NCI-H2107 (cell line): ENCODE measurements at regions not wholly inside any gene's neighbourhood (a gene's known extent, or its start where the extent isn't known, plus 50 kb on each side); places are given as distances from the start of the nearest gene placed in this dataset.

Source experiments
- DNase-seq: peaks from one replicate; lab custom pipeline; 2025; lab: John Stamatoyannopoulos, UW

DNA sequence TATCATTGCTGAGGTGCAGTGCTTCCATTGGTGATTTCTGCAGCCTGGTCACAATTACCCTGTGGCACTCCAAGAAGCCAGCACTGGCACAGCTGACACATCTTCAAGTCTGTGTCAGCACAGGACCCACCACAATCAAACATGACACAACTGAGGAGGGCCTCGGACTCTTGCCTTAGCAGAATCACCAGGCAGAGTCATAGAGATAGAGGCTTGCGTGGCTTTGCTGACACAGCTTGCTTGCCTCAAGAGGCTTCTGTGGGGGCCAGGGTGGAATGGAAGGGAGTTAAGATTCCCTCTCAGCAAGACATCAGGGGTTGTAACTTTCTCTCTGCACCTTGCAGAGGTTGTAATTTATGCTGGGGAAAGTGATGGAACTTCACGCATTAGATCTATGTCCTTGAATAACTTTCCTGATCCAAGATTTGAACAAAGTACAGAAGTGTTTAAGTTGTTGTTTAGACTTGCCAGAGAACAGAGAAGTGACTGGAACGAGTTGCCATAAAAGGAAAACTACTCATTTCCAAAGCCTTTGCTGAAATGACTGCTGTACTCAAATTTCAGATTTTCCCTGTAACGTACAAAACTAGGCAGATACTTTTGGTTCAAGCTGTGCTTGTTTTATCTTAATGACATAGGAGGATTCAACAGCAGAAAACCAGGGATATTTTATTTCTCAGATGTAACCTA lies 170.7 kb downstream of the DIPK2A start:
- no peak for DNase-seq

- no peak for DNase-seq
Observed at GRCh38 chr3:144148356-144148755, 176.7 kb downstream of the DIPK2A start.

GRCh38 chr3:144151983-144152382 lies 180.4 kb downstream of the DIPK2A start:
- DNase-seq, result no peak

DNA sequence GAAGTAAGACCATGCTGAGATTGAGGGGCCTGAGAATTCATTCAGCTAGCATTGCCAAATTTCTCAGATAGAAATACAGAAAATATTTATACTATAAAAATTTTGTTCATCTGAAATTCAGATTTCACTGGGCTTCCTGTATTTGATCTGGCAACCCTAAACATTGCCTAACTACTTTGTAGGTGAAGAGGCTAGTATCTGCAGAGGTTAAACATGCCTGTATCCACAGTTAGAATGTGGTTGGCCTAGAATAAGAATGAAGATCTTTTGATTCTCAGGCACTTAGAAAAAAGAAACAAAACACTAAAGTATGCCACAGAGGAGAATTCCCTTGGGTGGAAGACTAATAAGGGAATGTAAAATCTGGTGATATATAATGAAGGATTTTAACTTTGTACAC lies 189.0 kb downstream of the DIPK2A start:
- DNase-seq, result no peak

DNA sequence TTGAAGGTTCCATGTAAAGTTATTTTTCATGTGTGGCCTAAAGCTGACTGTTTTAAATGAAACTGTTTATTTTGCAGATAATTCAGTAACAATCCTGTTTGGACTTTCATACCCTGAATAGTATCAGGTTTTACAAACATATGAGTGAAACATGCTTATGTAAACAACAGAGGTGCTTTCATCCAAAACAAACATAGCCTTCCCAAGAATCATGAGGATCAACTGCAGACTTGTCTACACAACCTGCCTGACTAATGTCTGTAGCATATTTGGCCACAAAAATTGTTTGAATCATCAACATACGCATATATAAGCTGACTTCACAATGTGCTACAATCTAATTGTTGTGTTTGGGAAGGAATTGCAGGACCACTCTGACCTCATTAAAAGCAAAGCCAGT lies 190.4 kb downstream of the DIPK2A start:
- DNase-seq, result no peak

- no peak for DNase-seq
Observed at GRCh38 chr3:144164352-144164751, 192.7 kb downstream of the DIPK2A start.

GRCh38 chr3:144165482-144165881 lies 193.9 kb downstream of the DIPK2A start:
- DNase-seq, result no peak

GRCh38 chr3:144167634-144168033 lies 196.0 kb downstream of the DIPK2A start:
- no peak for DNase-seq

- DNase-seq, result no peak
Observed at GRCh38 chr3:144173491-144173890, 201.9 kb downstream of the DIPK2A start.

DNA sequence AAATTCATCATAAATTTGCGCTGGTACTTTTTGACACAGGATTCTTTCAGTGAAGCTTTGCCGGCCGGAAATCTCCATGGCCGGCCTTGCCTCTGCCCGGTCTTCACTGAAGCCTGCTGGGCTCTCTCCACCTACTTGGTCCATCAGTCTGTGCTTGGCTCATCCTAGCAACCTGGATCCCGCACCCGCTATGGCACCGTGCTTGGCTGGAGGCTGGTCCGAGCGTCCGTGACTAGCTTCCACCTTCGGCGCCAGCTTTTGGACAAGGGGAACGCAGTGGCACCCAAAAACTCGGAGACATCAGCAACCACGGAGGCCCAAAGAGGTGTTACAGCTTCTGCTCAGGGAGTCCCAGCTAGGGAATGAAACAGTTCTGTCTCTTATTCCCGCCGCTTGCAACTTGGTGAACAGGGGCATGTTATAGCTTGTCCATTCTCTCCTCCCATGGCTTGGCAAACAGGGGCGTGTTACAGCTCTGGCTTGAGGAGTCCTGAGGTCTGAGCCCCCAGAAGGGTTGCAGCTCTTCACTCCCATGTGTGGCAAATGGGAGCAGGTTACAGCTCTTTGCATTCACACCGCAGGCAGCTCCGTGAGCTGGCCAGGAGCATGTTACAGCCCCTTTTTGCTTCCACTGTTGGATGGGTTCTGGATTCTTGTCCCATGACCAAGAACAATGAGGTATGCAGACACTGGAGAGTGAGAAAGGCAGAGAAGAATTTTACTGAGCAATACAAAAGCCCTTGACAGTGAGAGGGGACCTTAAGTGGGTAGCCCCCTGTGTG lies 204.2 kb downstream of the DIPK2A start:
- no peak for DNase-seq

GRCh38 chr3:144177649-144178048 lies 206.0 kb downstream of the DIPK2A start:
- no peak for DNase-seq

DNA sequence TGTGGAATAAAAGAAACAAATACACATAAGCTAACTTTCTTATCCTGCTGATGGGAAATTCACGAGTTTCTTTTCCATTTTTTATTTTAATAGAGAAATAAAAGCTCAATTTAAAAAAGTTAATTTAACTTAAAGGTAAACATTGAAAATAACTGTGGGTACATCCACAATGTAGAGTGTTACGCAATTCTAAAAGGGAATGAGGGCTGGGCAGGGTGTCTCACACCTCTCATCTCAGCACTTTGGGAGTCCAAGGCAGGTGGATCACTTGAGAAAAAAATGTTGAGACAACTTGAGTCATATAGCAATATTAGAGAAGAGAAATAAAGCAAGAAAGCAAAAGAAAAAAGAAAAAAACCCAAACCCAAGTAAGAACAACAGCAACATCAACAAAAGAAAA lies 207.0 kb downstream of the DIPK2A start:
- DNase-seq, result no peak

GRCh38 chr3:144181062-144181461 lies 209.4 kb downstream of the DIPK2A start:
- DNase-seq, result no peak

DNA sequence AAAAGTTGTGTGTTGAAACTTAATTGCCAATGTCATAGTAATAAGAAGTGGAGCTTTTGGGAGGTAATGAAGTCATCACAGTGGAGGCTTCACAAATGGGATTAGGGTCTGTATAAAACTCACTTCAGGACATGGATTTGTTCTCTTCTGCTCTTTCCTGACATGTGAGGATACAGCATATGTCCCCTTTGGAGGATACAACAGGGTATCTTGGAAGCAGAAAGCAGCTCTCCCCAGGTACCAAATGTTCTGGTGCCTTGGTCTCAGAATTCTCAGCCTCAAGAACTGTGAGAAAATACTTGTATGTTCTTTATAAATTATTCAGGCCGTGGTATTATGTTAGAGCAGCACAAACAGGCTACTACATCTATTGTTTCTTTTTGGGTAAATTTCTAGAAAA lies 210.9 kb downstream of the DIPK2A start:
- no peak for DNase-seq

DNA sequence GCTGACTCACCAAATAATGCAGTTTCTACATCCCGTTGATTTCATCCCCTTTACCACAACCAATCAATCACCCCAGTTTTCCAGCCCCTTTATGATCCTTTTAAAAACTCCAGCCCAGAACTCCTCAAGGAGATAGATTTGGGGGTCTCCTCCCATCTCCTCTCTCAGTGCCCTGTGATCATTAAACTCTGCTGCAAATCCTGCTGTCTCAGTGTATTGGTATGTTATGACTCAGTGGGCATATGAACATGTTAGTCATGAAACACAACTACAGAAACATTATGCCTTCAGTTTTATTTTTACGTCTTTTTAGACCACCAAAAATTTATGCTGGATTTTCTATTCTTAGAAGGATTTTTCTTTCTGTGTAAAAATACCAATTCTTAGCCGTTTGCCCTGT lies 213.7 kb downstream of the DIPK2A start:
- DNase-seq, result no peak

GRCh38 chr3:144187531-144188210 lies 216.0 kb downstream of the DIPK2A start:
- DNase-seq, result no peak

DNA sequence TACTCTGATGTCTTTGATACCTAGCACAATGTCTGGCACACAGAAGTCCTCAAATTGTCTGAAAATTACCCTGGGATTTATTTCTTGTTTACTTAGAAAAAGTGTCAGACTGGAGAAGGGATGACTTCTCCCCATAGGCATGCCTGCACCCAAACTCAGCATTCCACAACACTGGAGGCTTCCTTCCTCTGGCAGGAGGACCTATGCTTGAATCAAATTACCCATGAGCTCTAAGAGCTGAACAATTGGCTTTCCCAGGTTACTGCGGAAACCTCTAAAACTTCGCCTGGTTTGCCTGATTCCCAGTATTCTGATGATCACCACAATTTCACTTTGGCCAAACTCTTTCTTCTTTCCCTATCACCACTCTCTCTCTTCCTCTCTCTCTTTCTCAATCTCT lies 217.4 kb downstream of the DIPK2A start:
- no peak for DNase-seq

GRCh38 chr3:144197116-144197515 lies 225.5 kb downstream of the DIPK2A start:
- no peak for DNase-seq

DNA sequence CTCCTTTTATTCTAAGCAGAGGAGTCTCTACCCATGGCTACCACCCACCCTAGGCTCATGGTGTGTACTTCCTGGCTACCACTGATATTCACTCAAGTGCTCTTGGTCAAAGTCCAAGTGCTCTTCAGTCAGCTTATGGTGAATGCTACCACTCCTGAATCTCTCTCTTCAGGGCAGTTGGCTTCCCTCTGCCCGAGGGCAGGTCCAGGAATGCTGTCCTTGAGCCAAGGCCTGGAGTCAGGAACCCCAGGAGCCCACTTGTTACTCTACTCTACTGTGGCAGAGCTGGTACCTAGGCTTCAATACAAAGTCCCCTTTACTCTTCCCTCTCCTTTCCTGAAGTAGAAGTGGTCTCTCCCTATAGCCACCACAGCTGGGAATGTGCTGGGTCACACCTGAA lies 226.0 kb downstream of the DIPK2A start:
- no peak for DNase-seq

DNA sequence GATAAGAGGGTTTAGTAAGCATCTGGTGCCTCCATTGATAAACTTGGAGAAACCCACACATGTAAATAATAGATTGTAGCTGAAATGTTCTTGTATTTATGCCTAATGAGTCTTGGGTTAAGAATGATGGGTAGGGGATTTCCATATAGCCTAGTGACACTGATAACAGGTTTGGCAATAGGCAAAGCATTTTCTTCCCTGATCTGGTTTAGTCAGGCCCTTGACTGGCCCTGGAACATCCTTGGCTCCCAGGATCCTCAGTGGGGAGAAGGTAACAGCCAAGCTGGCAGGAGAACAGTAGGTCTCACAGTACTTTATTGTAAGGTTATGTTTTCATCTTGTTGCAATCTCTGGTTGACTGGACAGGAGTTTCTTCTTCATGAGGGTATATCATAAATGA lies 228.4 kb downstream of the DIPK2A start:
- DNase-seq, result no peak

DNA sequence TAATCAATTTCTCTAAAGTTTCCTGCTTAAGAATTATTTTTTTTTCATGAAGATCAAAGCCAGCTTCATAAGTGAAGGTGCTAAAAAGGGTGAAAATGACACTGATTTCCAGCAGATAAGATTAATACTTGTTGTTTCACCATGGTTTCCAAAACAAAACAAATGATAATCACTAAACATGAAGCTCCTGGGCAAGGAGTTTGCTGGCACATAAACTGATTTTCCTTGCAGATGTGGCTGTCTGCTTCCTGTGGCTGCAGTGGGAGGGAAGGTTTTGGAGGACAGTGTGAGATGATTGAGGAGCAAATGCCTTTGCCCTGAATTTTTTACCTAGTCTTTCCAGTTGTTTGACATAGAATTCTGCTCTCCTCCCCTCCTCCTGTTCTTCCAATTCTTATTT lies 228.8 kb downstream of the DIPK2A start:
- no peak for DNase-seq

- no peak for DNase-seq
Observed at GRCh38 chr3:144221761-144222160, 250.1 kb downstream of the DIPK2A start.

DNA sequence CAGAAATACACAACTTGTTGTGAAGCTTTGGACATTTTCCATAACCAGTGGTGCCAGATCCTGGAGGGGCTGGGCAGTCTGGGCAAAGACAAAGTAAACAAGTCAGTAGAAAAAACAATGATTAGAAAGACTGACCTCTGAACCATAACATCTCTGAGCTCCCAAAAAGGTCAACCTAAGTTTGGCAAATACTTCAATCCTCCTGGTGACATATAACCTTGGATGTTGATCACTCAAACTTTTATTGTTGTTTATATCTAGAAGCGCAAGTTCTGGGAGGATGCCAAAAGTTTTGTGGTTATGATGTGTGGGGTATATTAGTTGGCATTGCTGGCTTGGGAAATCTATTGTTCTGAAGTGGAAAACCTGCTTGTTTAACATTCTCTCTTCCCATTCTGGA lies 257.7 kb downstream of the DIPK2A start:
- DNase-seq, result no peak
